GM21526 (cell line): ENCODE measurements at regions not wholly inside any gene's neighbourhood (a gene's known extent, or its start where the extent isn't known, plus 50 kb on each side); places are given as distances from the start of the nearest gene placed in this dataset.
"Not testable (repeated sequence)": the region's sequence is repeated elsewhere in the genome, so short reads cannot be mapped to it uniquely, and the experiment has no call there.

Source experiments
- ATAC-seq: cut with Tn5 transposase; IDR thresholded peaks from one replicate; pipeline ENCODE4 v1.9.1; 2021; ENCODE audit warnings: moderate library complexity; ENCODE audit not compliant: unreplicated experiment, low FRiP score

DNA sequence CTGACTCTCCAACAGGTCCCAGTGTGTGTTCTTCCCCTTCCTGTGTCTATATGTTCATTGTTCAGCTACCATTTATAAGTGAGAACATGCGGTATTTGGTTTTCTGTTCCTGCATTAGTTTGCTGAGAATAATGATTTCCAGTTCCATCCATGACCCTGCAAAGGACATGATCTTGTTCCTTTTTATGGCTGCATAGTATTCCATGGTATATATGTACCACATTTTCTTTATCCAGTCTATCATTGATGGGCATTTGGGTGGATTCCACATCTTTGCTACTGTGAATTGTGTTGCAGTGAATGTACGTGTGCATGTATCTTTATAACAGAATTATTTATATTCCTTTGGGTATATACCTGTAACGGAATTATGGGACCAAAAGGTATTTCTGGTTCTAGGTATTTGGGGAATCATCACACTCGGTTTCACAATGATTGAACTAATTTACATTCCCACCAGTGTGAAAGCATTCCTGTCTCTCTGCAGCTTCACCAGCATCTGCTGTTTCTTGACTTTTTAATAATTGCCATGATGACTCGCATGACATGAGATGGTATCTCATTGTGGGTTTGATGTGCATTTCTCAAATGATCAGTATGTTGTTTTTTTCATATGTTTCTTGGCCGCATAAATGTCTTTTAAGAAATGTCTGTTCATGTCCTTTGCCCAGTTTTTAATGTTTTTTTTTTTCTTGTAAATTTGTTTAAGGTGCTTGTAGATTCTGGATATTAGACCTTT lies 60.2 kb downstream of the LSMEM1 start:
- no peak for ATAC-seq

GRCh38 chr7:112546723-112547513 lies 66.1 kb downstream of the LSMEM1 start:
- no peak for ATAC-seq

GRCh38 chr7:112547916-112548315 lies 67.1 kb downstream of the LSMEM1 start:
- no peak for ATAC-seq

GRCh38 chr7:112550468-112551060 lies 69.8 kb downstream of the LSMEM1 start:
- ATAC-seq = peak; percentile 96

DNA sequence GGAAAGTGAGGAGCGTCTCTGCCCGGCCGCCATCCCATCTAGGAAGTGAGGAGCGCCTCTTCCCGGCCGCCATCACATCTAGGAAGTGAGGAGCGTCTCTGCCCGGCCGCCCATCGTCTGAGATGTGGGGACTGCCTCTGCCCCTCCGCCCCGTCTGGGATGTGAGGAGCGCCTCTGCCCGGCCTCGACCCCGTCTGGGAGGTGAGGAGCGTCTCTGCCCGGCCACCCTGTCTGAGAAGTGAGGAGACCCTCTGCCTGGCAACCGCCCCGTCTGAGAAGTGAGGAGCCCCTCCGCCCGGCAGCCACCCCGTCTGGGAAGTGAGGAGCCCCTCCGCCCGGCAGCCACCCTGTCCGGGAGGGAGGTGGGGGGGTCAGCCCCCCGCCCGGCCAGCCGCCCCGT lies 70.7 kb downstream of the LSMEM1 start:
- ATAC-seq = not testable (repeated sequence)

GRCh38 chr7:112554591-112554990 lies 73.8 kb downstream of the LSMEM1 start:
- ATAC-seq = no peak

GRCh38 chr7:112556633-112557032 lies 75.8 kb downstream of the LSMEM1 start:
- peak; percentile 98 for ATAC-seq

DNA sequence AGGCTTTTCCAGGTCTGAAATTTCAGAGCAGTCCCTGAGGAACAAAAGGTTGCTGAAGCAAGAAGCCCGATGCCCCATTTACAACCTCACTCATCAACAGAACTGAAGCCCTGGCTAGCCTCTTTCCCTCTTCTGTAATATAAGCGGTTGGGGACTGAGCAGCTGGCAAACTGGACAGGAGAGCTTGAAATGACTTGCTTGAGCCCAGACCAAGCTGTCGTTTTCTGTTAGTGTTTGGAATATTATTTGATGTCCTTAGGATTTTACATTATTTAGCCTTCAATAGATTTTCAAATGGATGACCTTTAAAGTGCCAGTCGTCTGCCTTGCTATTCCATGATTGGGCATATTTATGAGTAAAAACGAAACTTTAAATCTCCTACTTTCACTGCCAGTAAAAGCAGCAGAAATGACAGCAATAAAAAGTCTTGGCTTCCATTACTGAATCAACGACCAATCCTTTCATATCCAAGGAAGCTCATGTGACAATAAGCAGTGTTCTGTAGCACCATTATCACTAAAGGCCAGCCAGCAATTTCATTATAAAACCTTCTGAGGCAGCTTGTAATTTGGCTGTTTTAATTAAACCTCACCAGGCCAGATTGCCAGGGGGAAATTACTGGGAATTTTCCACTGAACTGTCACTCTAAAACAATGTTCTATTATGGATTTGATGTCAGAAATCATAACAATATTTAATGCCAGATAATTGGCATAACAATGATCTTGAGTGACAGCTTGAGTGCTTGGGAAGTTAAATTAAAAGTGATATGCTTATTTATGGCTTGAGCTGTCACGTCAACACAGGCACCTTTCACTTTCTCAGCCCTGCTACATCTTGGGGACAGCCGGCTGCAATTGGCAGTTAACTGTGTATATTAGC lies 85.9 kb downstream of the LSMEM1 start:
- no peak for ATAC-seq

GRCh38 chr7:112567388-112567787 lies 86.6 kb downstream of the LSMEM1 start:
- ATAC-seq = no peak

DNA sequence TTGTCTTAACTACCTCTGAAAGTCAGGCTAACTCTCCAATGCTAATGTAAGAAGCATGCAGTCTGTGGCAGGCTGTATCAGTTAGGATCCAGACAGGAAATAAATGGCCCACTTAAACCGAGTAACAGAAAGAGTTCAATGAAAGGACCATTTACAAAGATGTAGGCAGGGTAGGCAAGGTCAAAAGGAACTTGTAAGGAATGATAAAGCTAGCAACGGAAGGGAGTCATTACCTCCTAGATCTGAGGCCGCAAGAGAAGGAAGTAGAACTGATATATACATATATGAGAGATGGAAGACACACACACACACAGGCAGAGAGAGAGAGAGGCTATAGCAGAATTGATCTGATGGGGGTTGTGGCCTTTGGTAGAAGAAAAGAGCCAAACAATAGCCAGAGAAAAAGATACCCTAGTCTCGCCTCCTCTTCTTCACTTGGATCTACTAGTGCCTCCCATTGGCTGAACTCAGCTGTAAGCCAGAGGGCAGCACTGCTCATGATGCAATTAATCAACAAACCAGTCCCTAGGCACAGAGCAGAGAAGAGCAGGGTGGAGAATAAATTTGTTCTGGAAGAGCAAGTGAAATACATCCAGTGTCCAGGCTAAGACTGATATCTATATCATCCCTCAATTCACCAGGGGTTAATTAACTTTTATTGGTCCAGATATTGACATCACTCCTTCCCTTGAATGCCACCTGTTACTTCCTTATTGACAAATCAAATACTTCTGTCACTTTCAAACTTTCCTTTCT lies 91.2 kb downstream of the LSMEM1 start:
- ATAC-seq = no peak

- no peak for ATAC-seq
These were observed 92.0 kb downstream of the LSMEM1 start for GRCh38 chr7:112572669-112573301.

DNA sequence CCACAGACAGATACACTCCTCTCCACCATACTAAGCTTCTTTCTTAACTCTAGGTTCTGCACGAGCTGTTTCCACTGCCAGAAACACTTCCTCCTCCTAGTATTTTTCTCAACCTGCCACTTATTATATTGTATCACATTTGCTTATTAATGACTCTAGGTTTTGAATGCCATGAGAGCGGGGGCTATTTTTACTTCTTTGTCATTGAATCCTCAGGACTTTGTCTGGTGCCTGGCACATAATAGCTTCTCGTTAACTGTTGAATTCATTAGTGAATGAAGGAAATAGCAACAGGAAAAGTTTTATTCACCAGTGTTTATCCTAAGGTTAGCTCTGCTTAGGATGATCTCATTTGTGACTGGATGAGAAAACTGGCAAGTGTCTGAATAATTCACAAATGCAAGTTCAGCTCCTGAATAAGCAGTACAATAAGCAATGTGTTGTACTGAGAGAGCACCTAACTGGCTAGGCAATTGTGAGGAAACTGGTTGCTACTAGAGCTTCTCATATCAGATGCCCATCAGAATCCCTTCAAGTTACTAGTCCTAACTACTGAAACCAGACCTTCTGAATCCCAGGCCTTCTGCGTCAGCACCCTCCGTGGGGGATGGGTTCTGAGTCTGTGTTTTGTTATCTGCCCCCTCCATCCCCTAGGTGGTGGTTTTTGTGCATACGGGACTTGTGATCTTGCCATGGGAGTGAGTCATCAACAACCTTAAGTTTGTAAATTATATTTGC lies 92.7 kb downstream of the LSMEM1 start:
- no peak for ATAC-seq

DNA sequence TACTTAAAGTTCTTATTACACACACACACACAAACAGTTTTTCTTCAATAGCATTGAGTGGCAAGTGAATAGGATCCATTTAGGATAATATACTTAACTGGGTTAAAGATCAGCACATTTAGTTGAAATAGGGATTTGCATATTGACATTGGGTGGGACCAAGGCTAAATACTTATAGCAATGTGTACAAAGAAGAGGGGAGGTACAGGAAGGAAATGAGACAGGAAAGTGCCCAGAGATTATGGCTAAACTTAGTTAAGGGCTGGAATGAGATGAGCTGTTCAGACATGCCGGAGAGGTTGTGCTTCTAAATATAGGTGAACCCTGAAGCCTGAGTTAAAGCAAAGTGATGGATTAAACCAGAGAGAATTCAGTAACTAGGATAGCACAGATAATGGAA lies 95.1 kb downstream of the LSMEM1 start:
- no peak for ATAC-seq

- ATAC-seq = no peak
These were observed 98.6 kb downstream of the LSMEM1 start for GRCh38 chr7:112579388-112579787.

DNA sequence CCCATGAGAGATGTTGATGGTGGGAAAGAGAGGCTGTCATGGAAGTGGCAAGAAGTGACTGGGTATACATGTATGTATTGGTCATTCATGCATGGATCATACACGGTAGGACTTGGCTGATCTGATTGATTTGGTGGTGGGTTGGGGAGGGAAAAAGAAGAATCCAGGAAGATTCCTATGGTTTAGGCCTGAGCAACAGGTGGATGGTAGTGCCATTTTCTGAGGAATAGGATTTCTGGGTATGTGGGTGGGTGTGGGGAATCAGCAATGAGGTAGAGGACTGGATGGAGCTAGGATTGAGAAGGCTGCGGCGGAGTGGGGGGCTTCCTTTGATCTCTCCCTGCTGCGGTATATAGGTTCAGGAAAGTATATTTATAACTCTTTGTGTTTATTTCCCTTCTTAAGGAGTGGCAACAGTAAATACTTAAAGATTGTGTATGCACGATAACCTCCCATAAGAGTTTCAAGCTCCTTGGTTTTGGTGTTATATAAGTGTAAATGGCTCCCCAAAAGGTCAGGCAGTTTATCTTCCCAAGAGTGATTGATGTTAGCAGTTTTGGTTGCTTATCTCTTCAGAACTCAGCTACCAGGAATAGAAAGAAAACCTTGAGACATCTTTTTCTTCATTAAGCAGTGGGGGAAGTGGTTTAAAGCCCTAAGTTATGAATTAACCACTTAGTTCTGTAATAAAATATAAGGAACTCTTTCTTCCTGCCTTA lies 100.1 kb downstream of the LSMEM1 start:
- no peak for ATAC-seq

GRCh38 chr7:112581529-112581928 lies 100.7 kb downstream of the LSMEM1 start:
- ATAC-seq = no peak

DNA sequence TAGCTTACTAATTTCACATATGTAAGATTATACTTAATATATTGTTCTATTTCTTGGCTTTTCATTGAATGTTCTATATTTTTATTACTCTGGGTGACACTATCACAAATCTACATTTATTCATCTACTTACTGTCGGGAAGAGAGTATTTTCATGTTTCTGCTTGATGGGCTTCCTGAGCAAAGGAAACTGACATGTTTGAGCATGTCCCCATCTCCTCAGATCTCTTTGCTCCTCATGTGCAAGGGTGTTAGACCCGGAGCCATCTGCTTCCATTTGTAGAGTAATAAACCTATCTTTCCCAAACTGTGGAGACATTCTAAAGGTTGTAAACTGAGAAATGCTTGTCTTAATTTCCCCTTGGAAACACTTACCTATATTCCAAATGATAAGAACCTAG lies 103.5 kb downstream of the LSMEM1 start:
- no peak for ATAC-seq

GRCh38 chr7:112587504-112587903 lies 106.7 kb downstream of the LSMEM1 start:
- ATAC-seq = no peak
